Astrocyte (in vitro differentiated cells and primary cell): ENCODE measurements at regions not wholly inside any gene's neighbourhood (a gene's known extent, or its start where the extent isn't known, plus 50 kb on each side); places are given as distances from the start of the nearest gene placed in this dataset.

Source experiments
- EZH2 ChIP-seq: IDR thresholded peaks from 2 replicates; pipeline ENCODE4 v1.6.1; 2012; ENCODE audit warnings: mild to moderate bottlenecking, low read length, inconsistent platforms; ENCODE audit not compliant: insufficient read depth
- TF ChIP-seq, protein P1 (sequence below): IDR thresholded peaks from 2 replicates; pipeline ENCODE4 v1.5.1; 2011; ENCODE audit warnings: low read depth, mild to moderate bottlenecking, inconsistent platforms, low read length, moderate library complexity; ENCODE audit not compliant: insufficient read depth

GRCh38 chr18:52208646-52209045, 131.4 kb upstream of the DCC start:
- TF ChIP-seq, protein P1, sequence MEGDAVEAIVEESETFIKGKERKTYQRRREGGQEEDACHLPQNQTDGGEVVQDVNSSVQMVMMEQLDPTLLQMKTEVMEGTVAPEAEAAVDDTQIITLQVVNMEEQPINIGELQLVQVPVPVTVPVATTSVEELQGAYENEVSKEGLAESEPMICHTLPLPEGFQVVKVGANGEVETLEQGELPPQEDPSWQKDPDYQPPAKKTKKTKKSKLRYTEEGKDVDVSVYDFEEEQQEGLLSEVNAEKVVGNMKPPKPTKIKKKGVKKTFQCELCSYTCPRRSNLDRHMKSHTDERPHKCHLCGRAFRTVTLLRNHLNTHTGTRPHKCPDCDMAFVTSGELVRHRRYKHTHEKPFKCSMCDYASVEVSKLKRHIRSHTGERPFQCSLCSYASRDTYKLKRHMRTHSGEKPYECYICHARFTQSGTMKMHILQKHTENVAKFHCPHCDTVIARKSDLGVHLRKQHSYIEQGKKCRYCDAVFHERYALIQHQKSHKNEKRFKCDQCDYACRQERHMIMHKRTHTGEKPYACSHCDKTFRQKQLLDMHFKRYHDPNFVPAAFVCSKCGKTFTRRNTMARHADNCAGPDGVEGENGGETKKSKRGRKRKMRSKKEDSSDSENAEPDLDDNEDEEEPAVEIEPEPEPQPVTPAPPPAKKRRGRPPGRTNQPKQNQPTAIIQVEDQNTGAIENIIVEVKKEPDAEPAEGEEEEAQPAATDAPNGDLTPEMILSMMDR: no peak
- no peak for TF ChIP-seq EZH2
